Fibroblast of villous mesenchyme (primary cell): ENCODE measurements at regions not wholly inside any gene's neighbourhood (a gene's known extent, or its start where the extent isn't known, plus 50 kb on each side); places are given as distances from the start of the nearest gene placed in this dataset.

ENCODE experiments used
- DNase-seq: peaks from one replicate; pipeline ENCODE4 v3.0.0-alpha.2; 2010; ENCODE audit warnings: low read depth
- H3K4me3 ChIP-seq: 2 replicates; pipeline ENCODE4 v1.5.1; 2011; ENCODE audit warnings: low read depth, mild to moderate bottlenecking, low read length
- CTCF ChIP-seq: IDR thresholded peaks from 2 replicates; pipeline ENCODE4 v1.5.1; 2012; ENCODE audit warnings: low read depth, mild to moderate bottlenecking, low read length; ENCODE audit not compliant: insufficient read depth

DNA sequence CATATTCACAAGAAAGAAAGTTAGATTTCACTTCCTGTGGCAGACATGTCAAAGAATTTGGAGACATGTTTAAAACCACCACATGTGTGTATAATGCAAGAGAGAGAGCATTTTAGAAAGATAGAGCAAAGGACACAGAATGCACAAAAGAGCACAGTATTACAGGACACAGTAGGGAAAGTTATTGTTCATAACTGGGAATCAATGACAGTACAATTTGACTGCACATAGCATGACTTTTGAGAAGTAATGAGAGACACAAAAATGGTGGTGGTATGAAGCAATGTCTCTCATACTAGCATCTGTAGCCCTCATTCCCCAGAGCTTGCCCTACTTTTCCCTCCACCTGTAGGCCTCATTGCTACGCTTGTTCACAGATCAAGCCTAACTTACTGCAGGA lies 499.2 kb downstream of the PTPRC start:
- TF ChIP-seq CTCF: no peak
- no peak for DNase-seq

GRCh38 chr1:199149591-199149990 lies 510.8 kb downstream of the PTPRC start:
- no peak for TF ChIP-seq CTCF
- no peak overlapping the region for H3K4me3 ChIP-seq
- DNase-seq: no peak

More for the DNA sequence above, 499.2 kb downstream of the PTPRC start:
- no peak overlapping the region for H3K4me3 ChIP-seq

DNA sequence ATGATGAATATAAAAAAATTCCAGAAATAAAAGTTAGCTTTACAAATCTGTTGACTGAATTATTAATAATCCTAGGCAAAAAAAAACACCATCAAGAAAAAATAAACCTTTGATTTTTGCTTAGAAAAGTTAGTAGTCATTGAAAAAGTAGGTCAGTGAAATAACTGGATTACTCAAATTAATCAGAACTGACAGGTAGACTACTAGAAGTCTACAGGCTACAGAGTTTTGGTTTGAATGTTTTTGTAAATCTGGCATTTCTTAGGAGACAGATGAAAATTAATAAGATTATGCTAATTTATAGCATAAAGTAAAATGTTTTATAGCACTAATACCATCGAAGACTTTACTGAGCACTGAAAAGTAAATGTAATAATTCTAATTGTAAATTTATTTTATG lies 511.9 kb downstream of the PTPRC start:
- no peak overlapping the region for H3K4me3 ChIP-seq
- DNase-seq: no peak
- TF ChIP-seq CTCF: no peak

DNA sequence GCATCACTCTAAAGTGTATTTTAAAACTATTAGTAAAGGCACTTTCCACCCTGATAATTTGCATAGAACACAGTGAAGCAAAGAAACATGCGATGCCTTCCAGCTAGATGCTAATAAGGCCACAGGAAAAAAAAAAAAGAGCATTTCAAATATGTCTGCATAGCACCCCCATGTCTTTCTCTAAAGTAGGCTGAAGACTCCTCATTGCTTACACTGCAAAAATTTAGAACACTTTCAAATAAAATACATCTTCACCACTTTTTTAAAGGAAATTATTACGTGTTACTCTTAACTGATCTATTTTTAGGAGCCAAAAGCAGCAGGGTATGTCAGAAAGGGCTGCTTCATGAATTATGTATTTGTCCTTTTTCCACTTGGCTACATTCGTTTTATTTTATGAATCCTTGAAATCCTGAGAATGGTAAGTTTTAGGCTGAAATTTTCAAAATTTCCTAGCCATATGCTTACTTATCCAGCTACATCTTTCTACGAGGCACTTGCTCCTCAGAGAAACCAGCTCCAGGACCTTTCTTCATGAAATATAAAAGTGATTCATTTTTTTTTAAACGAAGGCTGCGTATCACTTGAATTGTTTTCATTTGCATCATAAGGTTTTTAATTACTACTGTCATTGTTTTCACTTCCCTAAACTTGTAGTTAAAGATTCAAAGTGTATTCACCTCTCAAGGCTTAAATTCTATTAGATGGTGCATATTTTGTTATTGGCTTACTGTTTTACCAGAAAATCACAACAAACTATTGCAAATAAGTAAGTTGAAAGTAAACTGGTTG lies 513.0 kb downstream of the PTPRC start:
- TF ChIP-seq CTCF: no peak
- no peak for DNase-seq
- no peak overlapping the region for H3K4me3 ChIP-seq

GRCh38 chr1:199152676-199153075 lies 513.8 kb downstream of the PTPRC start:
- H3K4me3 ChIP-seq: no peak overlapping the region
- no peak for TF ChIP-seq CTCF
- DNase-seq: no peak

GRCh38 chr1:199155166-199156019 lies 516.6 kb downstream of the PTPRC start:
- DNase-seq: no peak
- no peak for TF ChIP-seq CTCF
- no peak overlapping the region for H3K4me3 ChIP-seq
